GM18502 (cell line): ENCODE measurements at regions not wholly inside any gene's neighbourhood (a gene's known extent, or its start where the extent isn't known, plus 50 kb on each side); places are given as distances from the start of the nearest gene placed in this dataset.
A peak's percentile ranks its signal among the peaks of the same experiment; 100 is the strongest.

Experiments used
- ATAC-seq: cut with Tn5 transposase; IDR thresholded peaks from one replicate; pipeline ENCODE4 v1.9.1; 2021; ENCODE audit warnings: mild to moderate bottlenecking; ENCODE audit not compliant: unreplicated experiment, poor library complexity

DNA sequence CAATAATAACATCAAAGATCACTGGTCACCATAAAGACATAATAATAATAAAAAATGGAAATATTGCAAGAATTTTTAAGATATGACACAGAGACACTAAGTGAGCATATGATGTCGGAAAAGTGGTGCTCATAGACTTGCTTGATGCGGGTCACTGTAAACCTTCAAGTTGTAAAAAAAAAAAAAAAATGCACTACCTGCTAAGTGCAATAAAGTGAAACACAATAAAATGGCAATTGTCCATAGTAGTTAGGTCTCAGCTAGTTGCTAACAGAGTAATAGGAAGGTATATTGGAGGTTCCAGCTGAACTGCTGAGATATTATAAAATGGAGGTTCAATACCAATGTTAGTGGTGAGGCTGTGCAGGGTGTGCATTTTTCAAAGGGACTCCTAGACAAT lies 146.6 kb upstream of the MRPS22 start:
- no peak for ATAC-seq

DNA sequence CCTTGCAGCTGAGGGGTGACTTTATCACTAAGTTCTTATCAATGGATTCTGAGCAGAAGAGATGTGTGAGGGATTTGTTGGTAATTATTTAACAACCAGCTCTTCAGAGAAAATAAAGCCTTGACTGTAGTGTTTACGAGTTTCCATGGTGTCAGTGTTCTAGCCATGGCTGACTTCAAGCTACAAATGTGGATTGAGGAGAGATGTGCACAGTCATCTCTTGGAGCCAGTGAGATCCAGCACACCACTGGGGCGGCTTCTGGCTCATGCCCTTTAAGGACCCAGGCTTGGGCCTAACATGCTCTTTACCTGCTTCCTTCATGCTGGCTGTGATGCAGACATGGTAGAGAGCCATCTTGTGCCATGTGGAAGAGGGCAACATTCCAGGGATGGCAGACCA lies 145.6 kb upstream of the MRPS22 start:
- ATAC-seq, result no peak

DNA sequence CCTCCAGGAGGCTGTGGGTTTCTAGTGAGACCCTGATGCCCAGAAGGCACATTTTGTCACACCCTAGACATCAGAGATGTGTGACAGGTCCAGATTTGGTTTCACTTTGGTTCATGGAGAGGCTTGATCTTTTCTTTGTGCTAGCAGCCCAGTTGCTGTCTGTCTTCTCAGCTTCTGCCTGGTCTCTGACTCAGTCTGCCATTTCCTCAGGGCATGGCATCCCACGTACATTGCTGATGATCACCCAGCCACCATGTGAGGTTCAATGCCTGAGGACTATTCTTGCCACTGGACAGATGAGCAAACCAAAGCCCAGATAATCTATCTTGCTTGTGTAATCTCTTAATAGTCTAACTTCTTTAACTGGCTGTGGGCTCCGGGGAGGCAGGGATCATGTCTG lies 144.9 kb upstream of the MRPS22 start:
- ATAC-seq, result no peak

DNA sequence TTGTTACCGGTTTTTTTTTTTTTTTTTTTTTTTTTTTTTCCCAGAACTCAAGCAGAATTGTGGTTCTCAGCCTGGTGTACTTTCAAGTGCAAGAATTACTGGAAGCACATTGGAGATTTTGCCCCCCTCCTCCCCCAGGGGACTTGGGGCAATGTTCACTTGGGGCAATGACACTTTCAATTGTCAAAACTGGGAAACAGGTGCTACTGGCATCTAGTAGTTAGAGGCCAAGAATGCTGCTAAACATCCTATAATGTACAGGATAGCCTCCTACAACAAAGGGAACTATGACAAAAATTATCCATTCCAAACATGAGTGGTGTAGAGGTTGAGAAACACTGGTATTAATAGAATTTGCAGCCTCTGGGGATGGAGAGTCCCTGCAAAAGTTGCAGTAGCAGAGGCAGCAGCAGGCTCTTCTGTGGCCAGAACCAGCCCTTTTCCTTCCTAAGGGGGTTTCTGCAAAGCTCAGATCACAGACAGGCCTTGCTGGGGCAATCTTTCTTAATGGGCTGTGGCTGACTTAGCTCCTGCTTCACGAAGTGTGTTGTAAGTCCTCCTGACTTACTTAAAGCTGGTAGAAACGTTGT lies 144.3 kb upstream of the MRPS22 start:
- ATAC-seq, result no peak

- peak; percentile 51 for ATAC-seq
Measured at GRCh38 chr3:139201446-139202225, 142.2 kb upstream of the MRPS22 start.

GRCh38 chr3:139202226-139202958 lies 141.4 kb upstream of the MRPS22 start:
- peak; percentile 86 for ATAC-seq

DNA sequence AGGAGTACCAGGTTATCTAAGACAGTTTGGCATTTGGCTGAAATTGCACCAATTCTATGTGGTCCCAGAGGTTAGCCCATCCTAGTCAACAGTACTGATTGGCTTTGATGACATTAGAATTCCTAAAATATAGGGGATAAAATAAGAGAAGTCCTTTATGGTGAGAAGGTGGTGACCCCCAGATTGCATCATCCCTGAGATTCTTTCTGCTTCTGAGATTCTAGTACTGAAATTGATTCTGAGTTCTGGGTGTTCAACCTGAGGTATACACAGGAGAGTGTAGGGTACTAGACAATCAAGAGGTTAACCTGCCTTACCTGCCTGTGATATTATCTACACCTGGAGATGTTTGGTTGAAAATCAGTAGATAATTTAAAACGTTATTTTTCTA lies 140.9 kb upstream of the MRPS22 start:
- ATAC-seq, result no peak

DNA sequence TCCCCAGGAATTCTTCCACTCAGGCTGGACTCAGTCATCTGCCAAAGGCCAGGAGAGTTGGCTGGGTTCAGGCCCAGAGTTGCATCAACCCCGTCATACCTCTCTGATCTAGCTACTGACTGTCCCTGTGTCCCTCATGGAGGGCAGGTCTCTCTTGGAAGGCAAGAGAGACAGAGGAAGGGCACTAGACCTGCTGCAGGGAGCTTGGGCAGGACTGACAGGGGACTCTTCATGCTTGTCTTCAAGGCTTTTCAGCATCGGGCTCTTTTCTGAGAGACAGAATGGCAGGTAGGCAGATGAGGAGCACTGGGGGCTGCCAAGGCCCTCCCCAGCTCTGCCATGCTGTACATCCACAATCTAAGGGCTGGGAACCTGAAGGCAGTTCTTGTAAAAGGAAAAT lies 140.1 kb upstream of the MRPS22 start:
- no peak for ATAC-seq

DNA sequence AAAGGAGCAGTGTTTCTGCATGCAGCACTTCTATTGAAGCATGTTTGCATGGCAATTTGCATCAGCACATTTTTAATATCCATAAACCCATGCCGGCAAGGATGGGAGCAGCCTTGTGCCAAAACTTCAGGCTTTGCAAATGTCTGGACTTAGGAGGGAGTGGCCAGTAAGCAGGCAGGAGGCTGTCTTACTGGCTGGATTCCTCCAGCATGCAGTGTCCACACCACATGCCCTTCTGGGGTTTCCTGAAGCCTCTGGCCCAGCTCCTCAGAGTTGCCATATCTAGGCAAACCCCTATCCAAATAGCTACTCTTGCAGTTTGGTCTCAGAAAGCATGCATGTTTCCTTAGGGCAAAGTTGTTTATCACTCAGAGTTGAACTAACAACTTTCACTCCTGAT lies 139.1 kb upstream of the MRPS22 start:
- ATAC-seq, result no peak

DNA sequence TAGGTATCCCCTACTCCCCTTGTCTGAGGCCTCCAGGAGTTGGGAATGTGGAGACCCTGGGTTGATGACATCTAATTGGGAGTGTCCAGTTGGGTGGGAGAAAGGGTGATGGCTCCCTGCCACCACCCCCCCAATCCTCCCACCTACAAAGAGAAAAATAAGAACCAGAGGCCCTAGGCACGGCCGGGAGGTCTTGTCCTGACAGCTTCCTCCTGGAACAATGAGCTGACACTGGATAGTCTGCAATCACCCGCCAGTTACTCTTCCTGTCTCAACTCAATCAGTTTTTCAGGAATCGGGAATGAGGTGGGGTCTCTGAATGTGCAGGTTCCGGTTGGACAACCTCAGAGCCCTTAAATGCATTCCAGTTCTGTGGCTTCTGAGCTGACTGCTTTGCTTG lies 129.9 kb upstream of the MRPS22 start:
- ATAC-seq, result no peak

DNA sequence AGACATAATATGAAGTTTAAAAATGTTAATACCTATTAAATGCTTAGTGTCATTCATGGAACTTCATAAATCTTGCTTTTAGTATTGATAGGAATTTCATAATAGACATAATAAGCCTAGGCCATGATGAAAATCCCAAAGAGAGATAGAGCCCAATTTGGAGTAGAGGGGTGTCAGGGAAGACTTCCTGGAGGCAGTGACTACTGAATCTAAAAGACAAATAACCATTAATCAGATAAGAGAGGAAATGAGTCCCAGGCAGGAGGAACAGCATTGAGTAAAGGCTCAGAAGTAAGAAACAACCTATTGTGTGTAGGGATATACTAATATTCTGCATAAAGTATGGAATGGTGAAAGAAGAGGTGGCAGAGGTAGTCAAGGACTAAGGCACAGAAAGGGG lies 126.9 kb upstream of the MRPS22 start:
- ATAC-seq, result no peak

DNA sequence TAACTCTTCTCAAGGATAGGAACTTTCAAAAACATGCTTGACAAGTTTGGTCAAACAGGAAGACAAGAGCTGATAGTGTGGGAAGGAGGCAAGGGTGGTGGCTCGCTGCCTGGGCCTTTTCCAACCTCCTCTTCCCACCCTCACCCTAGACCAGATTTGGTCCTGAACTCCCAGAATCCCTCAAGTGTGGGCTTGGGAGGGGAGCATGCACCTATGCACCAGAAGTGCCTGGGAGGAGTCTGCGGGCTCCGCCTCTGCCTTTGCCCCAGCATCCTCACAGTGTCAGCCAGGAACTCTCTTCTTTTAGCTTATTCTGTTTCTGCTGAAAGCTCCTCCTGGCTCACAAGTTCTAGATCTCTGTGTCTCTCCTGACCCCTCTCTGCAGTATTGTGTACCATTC lies 126.2 kb upstream of the MRPS22 start:
- no peak for ATAC-seq

DNA sequence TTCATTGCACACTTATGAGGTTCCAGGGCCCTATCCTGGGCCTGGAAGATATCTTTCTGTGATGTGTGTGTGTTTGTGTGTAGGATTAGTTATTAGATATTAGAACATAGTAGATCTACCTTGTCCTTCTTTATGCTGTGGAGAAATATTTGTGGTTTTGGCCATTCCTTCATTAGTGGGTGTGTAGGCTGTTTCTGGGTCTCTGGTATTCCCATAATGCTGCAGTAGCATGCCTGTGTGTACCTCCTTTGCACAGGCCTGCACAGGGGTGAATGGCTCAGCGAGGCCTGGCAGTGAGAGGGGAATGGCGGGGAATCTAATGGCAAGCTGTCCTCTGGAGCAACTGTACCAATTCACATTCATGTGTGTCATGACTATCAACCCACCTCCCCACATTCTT lies 125.8 kb upstream of the MRPS22 start:
- ATAC-seq, result no peak

- ATAC-seq, result no peak
Measured at GRCh38 chr3:139219463-139219862, 124.4 kb upstream of the MRPS22 start.

- no peak for ATAC-seq
Measured at GRCh38 chr3:139222100-139222657, 121.6 kb upstream of the MRPS22 start.

GRCh38 chr3:139225548-139225947 lies 118.3 kb upstream of the MRPS22 start:
- no peak for ATAC-seq

DNA sequence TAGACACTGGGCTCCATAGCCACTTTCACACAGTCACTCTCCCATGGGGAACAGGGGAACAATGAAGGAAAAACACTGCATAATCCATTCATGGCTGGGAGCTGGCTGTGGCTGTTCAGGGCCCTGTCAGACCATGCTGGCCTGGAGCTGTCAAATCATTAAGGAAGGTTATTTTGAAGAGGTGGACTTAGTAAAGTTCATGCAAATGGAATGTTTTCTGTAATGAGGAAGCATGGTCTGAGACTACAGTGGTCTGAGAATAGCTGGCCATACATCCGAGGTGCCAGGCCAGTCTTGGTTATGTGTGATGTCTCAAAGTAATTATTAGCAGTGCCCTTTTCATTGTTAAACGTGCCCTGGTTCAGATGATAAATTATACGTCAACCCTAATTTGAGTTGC lies 117.1 kb upstream of the MRPS22 start:
- ATAC-seq, result no peak

- no peak for ATAC-seq
Measured at GRCh38 chr3:139227165-139227564, 116.7 kb upstream of the MRPS22 start.

DNA sequence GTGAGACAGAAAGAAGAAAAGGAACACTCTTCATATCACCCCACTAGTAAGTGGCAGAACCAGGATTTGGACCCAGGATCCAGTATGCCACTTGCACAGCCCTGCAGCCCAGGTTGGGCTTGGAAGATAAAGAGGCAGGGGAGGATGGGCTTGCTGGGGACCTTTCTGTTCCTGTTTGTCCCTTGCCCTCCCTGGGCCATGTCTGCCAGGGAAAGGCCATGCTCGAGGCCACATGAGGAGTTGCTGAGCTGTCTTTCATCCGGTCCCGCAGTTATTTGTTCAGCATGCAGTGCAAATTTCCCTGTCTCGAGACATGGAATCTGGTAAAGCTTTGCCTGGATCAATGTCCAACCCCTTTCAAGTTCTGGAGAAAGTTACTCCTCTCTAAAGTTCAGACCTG lies 116.0 kb upstream of the MRPS22 start:
- no peak for ATAC-seq

DNA sequence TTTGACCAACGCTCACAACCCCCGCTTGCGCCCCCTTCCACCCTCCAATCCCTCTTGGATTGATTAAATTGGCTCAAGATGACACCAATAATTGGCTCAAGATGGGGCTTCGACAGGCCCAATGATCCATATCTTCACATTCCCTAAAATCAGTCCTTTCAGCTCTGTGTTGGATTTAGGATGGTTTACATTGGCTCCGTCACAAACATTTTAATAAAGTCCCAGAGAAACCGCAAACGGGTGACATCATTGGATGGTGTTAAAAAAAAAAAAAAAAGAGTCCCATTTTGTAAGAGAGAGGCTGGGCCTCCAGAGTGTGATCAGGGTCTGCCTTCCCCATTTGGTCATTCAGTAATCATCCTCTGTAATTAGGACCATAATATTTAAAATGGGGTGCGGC lies 113.4 kb upstream of the MRPS22 start:
- no peak for ATAC-seq

- ATAC-seq, result no peak
Measured at GRCh38 chr3:139231555-139232281, 112.1 kb upstream of the MRPS22 start.
